GM12801 (cell line): ENCODE measurements at regions not wholly inside any gene's neighbourhood (a gene's known extent, or its start where the extent isn't known, plus 50 kb on each side); places are given as distances from the start of the nearest gene placed in this dataset.

Experiments used
- TF ChIP-seq, protein P1 (sequence below): IDR thresholded peaks from one replicate; pipeline ENCODE4 v1.5.1; 2011; ENCODE audit warnings: control low read depth; ENCODE audit not compliant: insufficient read length; ENCODE audit errors: extremely low read depth

- TF ChIP-seq, protein P1, sequence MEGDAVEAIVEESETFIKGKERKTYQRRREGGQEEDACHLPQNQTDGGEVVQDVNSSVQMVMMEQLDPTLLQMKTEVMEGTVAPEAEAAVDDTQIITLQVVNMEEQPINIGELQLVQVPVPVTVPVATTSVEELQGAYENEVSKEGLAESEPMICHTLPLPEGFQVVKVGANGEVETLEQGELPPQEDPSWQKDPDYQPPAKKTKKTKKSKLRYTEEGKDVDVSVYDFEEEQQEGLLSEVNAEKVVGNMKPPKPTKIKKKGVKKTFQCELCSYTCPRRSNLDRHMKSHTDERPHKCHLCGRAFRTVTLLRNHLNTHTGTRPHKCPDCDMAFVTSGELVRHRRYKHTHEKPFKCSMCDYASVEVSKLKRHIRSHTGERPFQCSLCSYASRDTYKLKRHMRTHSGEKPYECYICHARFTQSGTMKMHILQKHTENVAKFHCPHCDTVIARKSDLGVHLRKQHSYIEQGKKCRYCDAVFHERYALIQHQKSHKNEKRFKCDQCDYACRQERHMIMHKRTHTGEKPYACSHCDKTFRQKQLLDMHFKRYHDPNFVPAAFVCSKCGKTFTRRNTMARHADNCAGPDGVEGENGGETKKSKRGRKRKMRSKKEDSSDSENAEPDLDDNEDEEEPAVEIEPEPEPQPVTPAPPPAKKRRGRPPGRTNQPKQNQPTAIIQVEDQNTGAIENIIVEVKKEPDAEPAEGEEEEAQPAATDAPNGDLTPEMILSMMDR = no peak
Measured at GRCh38 chr10:90993340-90993739, 72.5 kb upstream of the ANKRD1 start.

- TF ChIP-seq, protein P1 = no peak
Measured at GRCh38 chr10:90997670-90998069, 76.8 kb upstream of the ANKRD1 start.

DNA sequence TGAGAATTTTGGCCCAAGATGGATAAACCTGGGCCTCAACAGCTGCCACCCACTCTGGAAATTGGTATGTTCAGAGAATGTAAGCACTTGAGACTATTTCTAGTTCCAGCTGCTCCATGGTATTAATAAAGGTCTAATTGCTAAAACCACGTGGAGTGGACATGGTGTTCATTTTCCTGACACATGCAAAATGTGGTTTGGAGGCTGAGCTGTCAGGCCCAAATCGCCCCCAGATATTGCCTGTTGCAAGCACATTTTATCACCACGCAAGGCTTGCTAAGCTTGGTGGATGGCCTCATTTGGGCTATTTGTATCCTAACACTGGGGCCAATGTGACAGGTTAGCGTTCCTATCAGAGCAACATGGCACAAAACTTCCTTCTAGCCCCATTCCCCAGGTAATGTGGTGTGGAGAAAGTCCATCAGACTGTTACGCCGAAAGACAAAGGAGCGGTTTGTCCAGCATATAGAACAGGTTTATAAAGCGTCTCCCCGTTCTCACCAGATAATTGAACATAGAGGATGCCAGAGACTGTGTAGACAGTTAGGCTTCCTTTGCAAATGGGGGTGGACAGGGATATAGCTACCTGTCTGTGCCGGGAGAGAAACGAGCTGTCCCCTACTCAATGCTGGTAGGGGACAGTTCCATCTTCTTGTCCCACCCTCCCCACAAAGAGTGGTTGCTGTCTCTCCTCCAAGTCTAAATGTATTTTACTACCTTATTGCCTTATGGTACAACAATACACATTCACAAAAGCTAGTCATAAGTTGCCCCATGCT lies 78.0 kb upstream of the ANKRD1 start:
- TF ChIP-seq, protein P1 = no peak

DNA sequence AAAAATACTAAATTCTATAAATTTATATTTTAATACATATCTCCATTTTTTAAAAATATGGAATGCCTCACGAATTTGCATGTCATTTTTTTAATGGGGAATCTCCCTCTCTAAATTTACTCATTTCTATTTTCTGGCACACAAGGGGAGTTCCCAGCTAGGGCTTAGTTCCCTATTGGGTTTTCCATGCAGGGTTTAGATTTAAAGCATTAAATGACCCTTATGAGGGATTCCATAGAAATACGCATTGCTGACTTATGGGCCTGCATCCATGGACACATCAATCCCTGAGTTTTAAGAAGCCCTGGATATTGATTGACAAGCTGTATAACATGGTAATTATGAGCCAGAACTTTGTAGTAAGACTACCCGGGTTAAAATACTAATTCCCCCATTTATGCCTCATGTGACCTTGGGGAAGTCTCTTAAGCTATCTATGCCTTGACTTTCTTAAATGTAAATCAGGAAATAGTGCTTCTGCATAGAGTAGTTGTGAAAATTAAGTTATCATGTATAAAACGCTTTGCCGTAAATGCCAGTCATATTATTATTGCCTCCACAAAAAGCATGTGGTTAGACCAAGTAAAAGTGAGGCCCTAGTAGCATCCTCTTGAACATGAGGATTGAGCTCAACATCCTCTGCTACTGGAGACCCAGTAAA lies 78.8 kb upstream of the ANKRD1 start:
- TF ChIP-seq, protein P1 = no peak

- TF ChIP-seq, protein P1 = no peak
Measured at GRCh38 chr10:91000470-91000869, 79.6 kb upstream of the ANKRD1 start.

- TF ChIP-seq, protein P1 = no peak
Measured at GRCh38 chr10:91000985-91001384, 80.1 kb upstream of the ANKRD1 start.

DNA sequence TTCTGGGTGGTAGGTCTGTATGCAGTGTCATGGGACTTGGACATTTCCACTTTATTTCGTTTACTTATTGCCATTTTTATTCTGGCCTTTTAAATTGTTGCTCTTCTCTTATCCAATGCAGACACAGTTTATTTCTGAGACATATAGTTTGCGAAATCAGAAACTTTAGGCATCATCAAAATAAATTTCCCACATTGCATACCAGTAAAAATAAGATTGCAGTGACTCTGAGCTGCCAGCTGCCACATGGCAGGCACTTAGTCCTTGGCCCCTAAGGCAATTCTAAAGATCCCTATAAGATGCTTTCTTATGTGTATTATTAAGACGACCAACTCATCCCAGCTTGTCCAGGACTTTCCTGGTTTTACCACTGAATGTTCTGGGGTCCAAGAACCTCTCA lies 81.8 kb upstream of the ANKRD1 start:
- TF ChIP-seq, protein P1 = no peak
